SU-DHL-6 (cell line): ENCODE measurements at regions not wholly inside any gene's neighbourhood (a gene's known extent, or its start where the extent isn't known, plus 50 kb on each side); places are given as distances from the start of the nearest gene placed in this dataset.

ENCODE experiments used
- EZH2phosphoT487 ChIP-seq: fragments of 200-600 bp; sonication (generic), shearing (Covaris generic); conservative IDR thresholded peaks from 2 replicates; pipeline ENCODE4 v1.6.1; 2018; ENCODE audit warnings: mild to moderate bottlenecking, antibody characterized with exemption, low read length, moderate library complexity, mixed read lengths
- TF ChIP-seq, protein P1 (sequence below): fragments of 200-600 bp; sonication (generic); IDR thresholded peaks from one replicate; pipeline ENCODE4 v1.5.1; 2017; ENCODE audit warnings: antibody characterized with exemption, mild to moderate bottlenecking, low read length, moderate library complexity; ENCODE audit not compliant: insufficient read depth, poor library complexity, severe bottlenecking

DNA sequence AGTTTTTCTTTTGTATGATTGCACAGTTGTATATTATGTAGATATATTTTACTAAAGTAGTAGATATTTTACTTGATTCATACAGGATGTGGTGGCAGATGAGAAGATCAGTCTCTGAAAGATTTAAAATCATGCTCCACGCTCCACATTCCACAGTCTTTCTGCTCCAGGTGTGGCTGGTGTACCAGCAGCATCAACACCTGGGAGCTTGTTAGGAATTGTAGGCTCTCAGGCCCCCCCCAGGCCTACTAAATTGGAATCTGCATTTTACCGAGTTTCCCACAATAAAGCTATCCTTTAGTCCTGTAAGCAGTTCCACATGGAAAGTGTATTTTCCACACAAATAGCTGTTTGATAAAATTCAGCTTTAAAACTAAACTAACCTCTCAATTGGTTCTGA, 537.4 kb downstream of the BCKDHB start:
- TF ChIP-seq, protein P1, sequence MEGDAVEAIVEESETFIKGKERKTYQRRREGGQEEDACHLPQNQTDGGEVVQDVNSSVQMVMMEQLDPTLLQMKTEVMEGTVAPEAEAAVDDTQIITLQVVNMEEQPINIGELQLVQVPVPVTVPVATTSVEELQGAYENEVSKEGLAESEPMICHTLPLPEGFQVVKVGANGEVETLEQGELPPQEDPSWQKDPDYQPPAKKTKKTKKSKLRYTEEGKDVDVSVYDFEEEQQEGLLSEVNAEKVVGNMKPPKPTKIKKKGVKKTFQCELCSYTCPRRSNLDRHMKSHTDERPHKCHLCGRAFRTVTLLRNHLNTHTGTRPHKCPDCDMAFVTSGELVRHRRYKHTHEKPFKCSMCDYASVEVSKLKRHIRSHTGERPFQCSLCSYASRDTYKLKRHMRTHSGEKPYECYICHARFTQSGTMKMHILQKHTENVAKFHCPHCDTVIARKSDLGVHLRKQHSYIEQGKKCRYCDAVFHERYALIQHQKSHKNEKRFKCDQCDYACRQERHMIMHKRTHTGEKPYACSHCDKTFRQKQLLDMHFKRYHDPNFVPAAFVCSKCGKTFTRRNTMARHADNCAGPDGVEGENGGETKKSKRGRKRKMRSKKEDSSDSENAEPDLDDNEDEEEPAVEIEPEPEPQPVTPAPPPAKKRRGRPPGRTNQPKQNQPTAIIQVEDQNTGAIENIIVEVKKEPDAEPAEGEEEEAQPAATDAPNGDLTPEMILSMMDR, result no peak
- TF ChIP-seq EZH2phosphoT487, result no peak
